Epidermal melanocyte (primary cell): ENCODE measurements at regions not wholly inside any gene's neighbourhood (a gene's known extent, or its start where the extent isn't known, plus 50 kb on each side); places are given as distances from the start of the nearest gene placed in this dataset.
A peak's percentile ranks its signal among the peaks of the same experiment; 100 is the strongest.

ENCODE experiments used
- DNase-seq: peaks from one replicate; pipeline ENCODE4 v3.0.0; 2011; ENCODE audit warnings: low spot score; ENCODE audit not compliant: insufficient read length

- no peak for DNase-seq
Measured at GRCh38 chr16:31701734-31702133, 171.9 kb upstream of the ZNF267 start.

GRCh38 chr16:31702796-31703195 is 170.8 kb upstream of the ZNF267 start:
- no peak for DNase-seq

GRCh38 chr16:31703526-31704128 is 170.0 kb upstream of the ZNF267 start:
- no peak for DNase-seq

- DNase-seq = no peak
Measured at GRCh38 chr16:31704138-31704537, 169.5 kb upstream of the ZNF267 start.

GRCh38 chr16:31705371-31705770 is 168.2 kb upstream of the ZNF267 start:
- DNase-seq = no peak

- DNase-seq = no peak
Measured at GRCh38 chr16:31706318-31706717, 167.3 kb upstream of the ZNF267 start.

GRCh38 chr16:31706925-31707324 is 166.7 kb upstream of the ZNF267 start:
- no peak for DNase-seq

GRCh38 chr16:31707743-31708335 is 165.8 kb upstream of the ZNF267 start:
- DNase-seq = no peak

- no peak for DNase-seq
Measured at GRCh38 chr16:31708348-31708747, 165.3 kb upstream of the ZNF267 start.

GRCh38 chr16:31709181-31709580 is 164.4 kb upstream of the ZNF267 start:
- DNase-seq = no peak

GRCh38 chr16:31710134-31710533 is 163.5 kb upstream of the ZNF267 start:
- no peak for DNase-seq

GRCh38 chr16:31710880-31711279 is 162.7 kb upstream of the ZNF267 start:
- DNase-seq = no peak

- no peak for DNase-seq
Measured at GRCh38 chr16:31711344-31711845, 162.2 kb upstream of the ZNF267 start.

GRCh38 chr16:31712064-31712540 is 161.5 kb upstream of the ZNF267 start:
- DNase-seq = no peak

- DNase-seq = peak; percentile 94
Measured at GRCh38 chr16:31713071-31713944, 160.3 kb upstream of the ZNF267 start.

- DNase-seq = no peak
Measured at GRCh38 chr16:31713945-31714902, 159.4 kb upstream of the ZNF267 start.

- DNase-seq = no peak
Measured at GRCh38 chr16:31714903-31715504, 158.6 kb upstream of the ZNF267 start.

- DNase-seq = no peak
Measured at GRCh38 chr16:31715915-31716314, 157.7 kb upstream of the ZNF267 start.

- DNase-seq = no peak
Measured at GRCh38 chr16:31718998-31719397, 154.6 kb upstream of the ZNF267 start.

- no peak for DNase-seq
Measured at GRCh38 chr16:31727553-31727952, 146.1 kb upstream of the ZNF267 start.

- no peak for DNase-seq
Measured at GRCh38 chr16:31734265-31734664, 139.3 kb upstream of the ZNF267 start.
